PC-9 (cell line): ENCODE measurements at regions not wholly inside any gene's neighbourhood (a gene's known extent, or its start where the extent isn't known, plus 50 kb on each side); places are given as distances from the start of the nearest gene placed in this dataset.

ENCODE experiments used
- CTCF ChIP-seq: fragments of 200-600 bp; sonication (generic); conservative IDR thresholded peaks from 2 replicates; pipeline ENCODE4 v1.6.1; 2017; ENCODE audit warnings: mixed run types, antibody characterized with exemption, mild to moderate bottlenecking, moderate library complexity
- EZH2 ChIP-seq: fragments of 200-600 bp; sonication (generic); IDR thresholded peaks from 2 replicates; pipeline ENCODE4 v1.8.0; 2017; ENCODE audit warnings: antibody characterized with exemption, low read depth

- TF ChIP-seq CTCF (no peak), EZH2 (no peak)
Measured at GRCh38 chr5:124530916-124531315, 215.5 kb downstream of the ZNF608 start.
